KG1 (cell line): ENCODE measurements at regions not wholly inside any gene's neighbourhood (a gene's known extent, or its start where the extent isn't known, plus 50 kb on each side); places are given as distances from the start of the nearest gene placed in this dataset.

Source experiments
- DNase-seq: peaks from one replicate; lab custom pipeline; 2025; lab: John Stamatoyannopoulos, UW

- no peak for DNase-seq
These were observed 323.8 kb upstream of the IRX4 start for GRCh38 chr5:2206293-2207108.

GRCh38 chr5:2205596-2206226 is 323.0 kb upstream of the IRX4 start:
- no peak for DNase-seq

- DNase-seq = no peak
These were observed 322.5 kb upstream of the IRX4 start for GRCh38 chr5:2205185-2205585.

- no peak for DNase-seq
These were observed 321.9 kb upstream of the IRX4 start for GRCh38 chr5:2204366-2205184.

- DNase-seq = no peak
These were observed 321.0 kb upstream of the IRX4 start for GRCh38 chr5:2203774-2204173.

GRCh38 chr5:2201832-2202231 is 319.1 kb upstream of the IRX4 start:
- no peak for DNase-seq

GRCh38 chr5:2201421-2201820 is 318.7 kb upstream of the IRX4 start:
- DNase-seq = no peak

- no peak for DNase-seq
These were observed 318.3 kb upstream of the IRX4 start for GRCh38 chr5:2201011-2201410.

- no peak for DNase-seq
These were observed 317.7 kb upstream of the IRX4 start for GRCh38 chr5:2200261-2200950.

GRCh38 chr5:2199697-2200096 is 317.0 kb upstream of the IRX4 start:
- no peak for DNase-seq

GRCh38 chr5:2196989-2197619 is 314.4 kb upstream of the IRX4 start:
- no peak for DNase-seq

GRCh38 chr5:2196416-2196815 is 313.7 kb upstream of the IRX4 start:
- DNase-seq = no peak

GRCh38 chr5:2194949-2195348 is 312.2 kb upstream of the IRX4 start:
- no peak for DNase-seq

- DNase-seq = no peak
These were observed 311.5 kb upstream of the IRX4 start for GRCh38 chr5:2194236-2194555.

GRCh38 chr5:2193542-2194235 is 311.0 kb upstream of the IRX4 start:
- no peak for DNase-seq

GRCh38 chr5:2193142-2193541 is 310.4 kb upstream of the IRX4 start:
- no peak for DNase-seq

- DNase-seq = no peak
These were observed 309.8 kb upstream of the IRX4 start for GRCh38 chr5:2192496-2192895.

- DNase-seq = no peak
These were observed 309.2 kb upstream of the IRX4 start for GRCh38 chr5:2191972-2192371.

- DNase-seq = no peak
These were observed 307.8 kb upstream of the IRX4 start for GRCh38 chr5:2190549-2190948.

GRCh38 chr5:2188661-2189060 is 305.9 kb upstream of the IRX4 start:
- no peak for DNase-seq

GRCh38 chr5:2188137-2188536 is 305.4 kb upstream of the IRX4 start:
- DNase-seq = no peak
